NT2/D1 (cell line): ENCODE measurements at regions not wholly inside any gene's neighbourhood (a gene's known extent, or its start where the extent isn't known, plus 50 kb on each side); places are given as distances from the start of the nearest gene placed in this dataset.

ENCODE experiments used
- DNase-seq: peaks from one replicate; pipeline ENCODE4 v3.0.0-alpha.2; 2011; ENCODE audit warnings: low read depth, low spot score
- H3K27me3 ChIP-seq: 2 replicates; pipeline ENCODE4 v1.6.0; 2011; ENCODE audit warnings: mild to moderate bottlenecking; ENCODE audit not compliant: insufficient read length, insufficient read depth
- H3K36me3 ChIP-seq: 2 replicates; pipeline ENCODE4 v1.6.1; 2011; ENCODE audit warnings: mild to moderate bottlenecking, low read length, mixed read lengths; ENCODE audit not compliant: insufficient read depth, insufficient read length
- H3K4me1 ChIP-seq: 2 replicates; pipeline ENCODE4 v1.5.1; 2011; ENCODE audit not compliant: insufficient read depth, insufficient read length
- H3K4me3 ChIP-seq: 2 replicates; pipeline ENCODE4 v1.5.1; 2011; ENCODE audit warnings: low read depth; ENCODE audit not compliant: insufficient read length
- H3K9ac ChIP-seq: 2 replicates; pipeline ENCODE4 v1.6.0; 2011; ENCODE audit warnings: low read depth; ENCODE audit not compliant: insufficient read length
- H3K9me3 ChIP-seq: 2 replicates; pipeline ENCODE4 v1.5.1; 2011; ENCODE audit warnings: mild to moderate bottlenecking, low read length; ENCODE audit not compliant: insufficient read depth
- SUZ12 ChIP-seq: IDR thresholded peaks from 2 replicates; pipeline ENCODE4 v1.6.1; 2011; ENCODE audit not compliant: insufficient read length, insufficient read depth; ENCODE audit errors: extremely low read depth
- YY1 ChIP-seq: IDR thresholded peaks from 2 replicates; pipeline ENCODE4 v1.6.1; 2011; ENCODE audit not compliant: insufficient read length, insufficient read depth
- ZNF274 ChIP-seq: IDR thresholded peaks from 2 replicates; pipeline ENCODE4 v1.6.1; 2011; ENCODE audit warnings: mild to moderate bottlenecking, low read depth, low read length

DNA sequence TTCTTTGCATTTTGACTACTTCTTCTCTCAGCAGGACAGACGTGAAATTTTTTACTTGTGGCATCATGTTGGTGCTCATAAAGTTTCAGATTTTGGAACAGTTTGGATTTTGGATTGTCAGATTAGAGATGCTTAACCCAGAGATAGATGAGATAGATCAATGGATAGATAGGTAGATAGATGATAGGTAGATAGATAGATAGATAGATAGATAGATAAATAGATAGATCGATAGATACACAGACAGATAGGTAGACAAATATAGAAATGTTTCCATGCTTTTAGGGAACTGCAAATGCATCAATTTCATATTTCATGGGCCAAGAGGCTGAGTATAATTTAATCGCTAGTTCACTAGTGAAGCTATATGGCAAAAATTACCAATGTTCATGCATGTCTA, 981.5 kb upstream of the ADGRB3 start:
- H3K36me3 ChIP-seq = no peaks in the 10 kb centered on the region
- DNase-seq = no peak
- H3K9me3 ChIP-seq = no peaks in the 10 kb centered on the region
- H3K4me3 ChIP-seq = no peak overlapping the region
- TF ChIP-seq SUZ12 = no peak
- TF ChIP-seq ZNF274 = no peak
- no peak for TF ChIP-seq YY1
- H3K9ac ChIP-seq = no peak overlapping the region
- no peaks in the 10 kb centered on the region for H3K27me3 ChIP-seq
- H3K4me1 ChIP-seq = no peaks in the 10 kb centered on the region

DNA sequence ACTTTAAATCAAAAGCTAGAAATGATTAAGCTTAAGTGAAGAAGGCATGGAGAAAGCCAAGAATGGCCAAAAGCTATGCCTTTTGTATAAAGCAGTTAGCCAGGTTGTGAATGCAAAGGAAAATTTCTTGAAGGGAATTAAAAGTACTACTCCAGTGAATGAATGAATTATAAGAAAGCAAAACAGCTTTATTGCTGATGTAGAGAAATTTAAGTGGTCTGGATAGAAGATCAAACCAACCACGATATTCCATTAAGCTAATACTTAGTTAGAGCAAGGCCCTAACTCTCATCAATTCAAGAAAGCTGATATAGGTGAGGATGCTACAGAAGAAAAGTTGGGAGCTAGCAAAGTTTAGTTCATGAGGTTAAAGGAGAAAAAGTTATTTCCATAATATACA, 988.5 kb upstream of the ADGRB3 start:
- no peak for DNase-seq
- Histone ChIP-seq H3K4me3 (no peak overlapping the region), H3K36me3 (no peaks in the 10 kb centered on the region), H3K27me3 (no peaks in the 10 kb centered on the region), H3K9ac (no peak overlapping the region), H3K4me1 (no peaks in the 10 kb centered on the region), H3K9me3 (no peaks in the 10 kb centered on the region)
- TF ChIP-seq YY1 = no peak

DNA sequence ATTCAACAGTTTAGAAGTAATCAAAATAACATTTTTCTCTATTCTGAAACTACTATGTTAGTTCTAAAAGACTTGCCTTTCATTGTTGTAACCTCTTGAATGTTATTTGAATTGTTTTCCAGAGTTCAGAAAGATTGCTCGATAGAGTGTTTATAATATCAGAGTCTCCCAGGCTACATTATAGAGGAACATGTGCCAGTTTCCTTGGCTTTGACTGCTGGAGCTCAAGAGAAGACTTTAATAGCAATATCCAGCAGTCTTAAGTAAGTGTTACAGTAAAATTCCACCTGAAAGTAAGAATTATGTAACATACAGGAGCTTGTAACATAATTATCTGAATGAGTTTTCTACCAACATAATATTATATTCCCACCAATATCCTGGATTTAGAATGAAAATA, 991.8 kb upstream of the ADGRB3 start:
- Histone ChIP-seq H3K4me1 (no peaks in the 10 kb centered on the region), H3K27me3 (no peaks in the 10 kb centered on the region), H3K4me3 (no peak overlapping the region), H3K36me3 (no peaks in the 10 kb centered on the region), H3K9me3 (no peaks in the 10 kb centered on the region), H3K9ac (no peak overlapping the region)
- TF ChIP-seq ZNF274 = no peak
- no peak for TF ChIP-seq SUZ12
- no peak for DNase-seq

DNA sequence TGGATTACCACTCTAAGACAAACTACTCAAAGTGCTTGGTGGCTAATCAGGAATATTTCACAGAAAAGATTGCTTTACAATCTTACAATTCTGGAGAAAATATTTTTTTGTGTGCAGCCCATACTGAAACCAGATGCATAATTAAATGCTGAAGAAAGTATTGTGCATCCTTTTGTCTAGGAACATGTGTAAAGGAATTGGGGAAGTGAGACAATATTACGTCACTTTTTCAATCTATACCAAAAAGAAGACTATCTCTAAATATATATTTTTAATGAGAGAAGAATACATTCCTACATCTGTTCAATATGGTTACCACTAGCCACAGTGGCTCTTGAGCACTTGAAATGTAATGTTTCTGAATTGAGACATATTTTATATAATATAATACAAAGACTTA, 992.5 kb upstream of the ADGRB3 start:
- Histone ChIP-seq H3K4me3 (no peak overlapping the region), H3K27me3 (no peaks in the 10 kb centered on the region), H3K36me3 (no peaks in the 10 kb centered on the region), H3K9ac (no peak overlapping the region), H3K4me1 (no peaks in the 10 kb centered on the region), H3K9me3 (no peaks in the 10 kb centered on the region)
- no peak for DNase-seq
- TF ChIP-seq YY1 (no peak), ZNF274 (no peak), SUZ12 (no peak)

DNA sequence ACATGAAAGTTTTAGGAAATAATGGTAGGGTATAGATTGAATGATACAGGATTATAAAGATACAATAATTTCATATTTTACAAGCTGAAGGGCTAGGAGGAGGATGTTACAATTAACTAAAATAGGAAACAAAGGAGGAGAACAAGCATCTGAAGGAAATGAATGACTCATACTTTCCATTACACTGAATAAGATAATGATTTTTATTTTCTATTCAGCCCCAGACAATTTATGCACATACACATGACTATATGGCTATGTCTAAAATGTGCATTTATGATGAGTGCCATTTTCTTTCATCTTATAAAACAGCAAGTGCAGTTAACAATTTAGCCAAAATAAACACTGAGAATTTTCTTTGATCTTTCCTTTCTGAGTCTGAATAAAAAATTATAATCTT, 994.6 kb upstream of the ADGRB3 start:
- Histone ChIP-seq H3K4me1 (no peaks in the 10 kb centered on the region), H3K4me3 (no peak overlapping the region), H3K36me3 (no peaks in the 10 kb centered on the region), H3K9ac (no peak overlapping the region), H3K9me3 (no peaks in the 10 kb centered on the region), H3K27me3 (no peaks in the 10 kb centered on the region)
- no peak for TF ChIP-seq ZNF274
- TF ChIP-seq SUZ12 = no peak
- no peak for DNase-seq

DNA sequence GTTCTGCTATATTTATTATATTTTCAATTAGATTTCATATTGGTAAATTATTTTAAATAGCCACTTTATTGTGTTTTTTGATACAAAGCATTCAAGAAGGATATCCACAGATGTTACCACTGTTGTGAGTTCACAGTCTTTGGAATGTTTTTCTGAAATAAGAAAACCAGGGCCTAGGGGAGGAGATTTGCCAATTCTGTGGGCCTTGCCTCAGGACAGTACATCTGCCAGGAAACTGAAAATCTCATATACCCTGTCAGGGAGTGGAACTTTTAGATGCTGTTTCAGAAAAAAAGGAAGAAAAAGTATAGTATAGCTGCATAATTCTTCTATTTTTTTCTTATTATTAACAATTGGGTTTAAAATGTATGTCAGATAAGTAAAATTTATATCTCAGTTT, 995.9 kb upstream of the ADGRB3 start:
- Histone ChIP-seq H3K9ac (no peak overlapping the region), H3K27me3 (no peaks in the 10 kb centered on the region), H3K9me3 (peaks cover 10% of the 10 kb centered on the region; the same call in 1 of the 2 replicates), H3K4me3 (no peak overlapping the region), H3K36me3 (no peaks in the 10 kb centered on the region), H3K4me1 (no peaks in the 10 kb centered on the region)
- TF ChIP-seq SUZ12 (no peak), YY1 (no peak), ZNF274 (no peak)
- no peak for DNase-seq

DNA sequence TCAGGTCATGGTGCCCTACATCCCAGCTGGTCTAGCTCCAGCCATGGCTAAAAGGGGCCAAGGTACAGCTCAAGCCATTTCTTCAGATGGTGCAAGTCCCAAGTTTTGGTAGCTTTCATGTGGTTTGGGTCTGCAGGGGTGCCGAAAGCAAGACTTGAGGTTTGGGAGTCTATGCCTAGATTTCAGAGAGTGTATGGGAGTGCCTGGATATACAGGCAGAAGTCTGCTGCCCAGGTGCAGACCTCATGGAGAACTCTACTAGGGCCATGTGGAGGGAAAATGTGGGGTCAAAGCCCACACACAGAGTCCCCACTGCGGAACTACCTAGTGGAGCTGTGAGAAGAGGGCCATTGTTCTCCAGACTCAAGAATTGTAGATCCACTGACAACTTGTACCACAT, 1000.9 kb upstream of the ADGRB3 start:
- DNase-seq = no peak
- Histone ChIP-seq H3K27me3 (no peaks in the 10 kb centered on the region), H3K36me3 (no peaks in the 10 kb centered on the region), H3K9ac (no peak overlapping the region), H3K4me3 (no peak overlapping the region), H3K4me1 (no peaks in the 10 kb centered on the region), H3K9me3 (peaks cover 13% of the 10 kb centered on the region; the same call in 1 of the 2 replicates)
- no peak for TF ChIP-seq ZNF274
- TF ChIP-seq YY1 = no peak
- no peak for TF ChIP-seq SUZ12

DNA sequence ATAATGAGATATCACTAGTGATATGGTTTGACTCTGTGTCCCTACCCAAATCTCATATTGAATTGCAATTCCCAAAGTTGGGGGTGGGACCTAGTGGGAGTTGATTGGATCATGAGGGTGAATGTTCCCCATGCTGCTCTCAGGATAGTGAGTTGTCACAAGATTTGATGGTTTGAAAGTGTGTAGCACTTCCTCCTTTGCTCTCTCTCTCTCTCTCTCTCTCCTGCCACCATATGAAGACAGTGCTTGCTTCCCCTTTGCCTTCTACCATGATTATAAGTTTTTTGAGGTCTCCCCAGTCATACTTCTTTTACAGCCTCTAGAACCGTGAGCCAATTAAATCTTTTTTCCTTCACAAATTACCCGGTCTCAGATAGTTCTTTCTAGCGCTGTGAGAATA, 1002.0 kb upstream of the ADGRB3 start:
- no peaks in the 10 kb centered on the region for H3K4me1 ChIP-seq
- H3K9me3 ChIP-seq = peaks cover 13% of the 10 kb centered on the region; the same call in 1 of the 2 replicates
- TF ChIP-seq YY1 (no peak), ZNF274 (no peak), SUZ12 (no peak)
- H3K4me3 ChIP-seq = no peak overlapping the region
- H3K36me3 ChIP-seq = no peaks in the 10 kb centered on the region
- DNase-seq = no peak
- no peak overlapping the region for H3K9ac ChIP-seq
- H3K27me3 ChIP-seq = no peaks in the 10 kb centered on the region
